ENCODE measurements at regions not wholly inside any gene's neighbourhood (a gene's known extent, or its start where the extent isn't known, plus 50 kb on each side); places are given as distances from the start of the nearest gene placed in this dataset.

GRCh38 chr18:5091741-5092140 lies 105.3 kb downstream of the AKAIN1 start:
- DNase-seq (ENCODE audit: low read depth in 2 of 2): no peak

DNA sequence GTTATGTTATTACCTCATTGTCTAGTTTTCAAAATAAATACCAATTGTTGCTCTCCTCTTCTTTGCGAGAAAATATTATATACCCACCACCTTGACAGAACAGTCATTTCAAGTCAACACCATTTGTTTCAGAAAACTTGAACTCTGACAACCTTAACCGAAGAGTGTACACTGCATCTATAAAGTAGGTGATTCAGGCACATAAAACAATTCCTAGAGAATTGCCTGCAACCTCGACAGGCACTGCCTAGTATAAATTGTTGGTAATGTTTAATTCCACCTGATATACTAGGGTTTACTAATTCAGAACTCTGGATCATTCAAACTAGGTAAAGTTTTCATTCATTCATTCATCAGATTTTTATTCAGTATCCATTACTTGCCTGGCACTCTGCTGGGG lies 121.8 kb downstream of the AKAIN1 start:
- DNase-seq (ENCODE audit: low read depth in 2 of 2): no peak

GRCh38 chr18:5073026-5073944 lies 123.8 kb downstream of the AKAIN1 start:
- no peak for DNase-seq (ENCODE audit: low read depth in 2 of 2)

DNA sequence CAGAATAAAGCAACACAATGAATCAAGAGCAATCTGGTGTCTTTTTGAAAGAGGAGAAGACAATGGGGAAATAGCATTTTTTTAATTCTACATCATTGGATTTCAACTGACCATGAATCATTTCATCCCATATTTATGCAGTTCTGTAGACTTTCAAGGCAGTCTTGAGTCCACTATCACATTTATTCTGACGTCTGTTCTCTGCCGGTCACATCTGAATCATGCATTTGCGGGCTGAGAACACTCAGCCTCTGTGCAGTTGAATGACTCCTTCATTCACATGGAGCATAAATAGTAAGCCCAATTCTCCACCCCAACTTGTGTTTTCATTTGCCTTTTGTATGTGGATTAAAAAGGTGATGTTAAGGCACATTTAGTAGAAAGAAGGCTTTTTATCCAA lies 128.2 kb downstream of the AKAIN1 start:
- no peak for DNase-seq (ENCODE audit: low read depth in 2 of 2)

- no peak for DNase-seq (ENCODE audit: low read depth in 2 of 2)
Measured at GRCh38 chr18:5066380-5066977, 130.6 kb downstream of the AKAIN1 start.

GRCh38 chr18:5065615-5066014 lies 131.4 kb downstream of the AKAIN1 start:
- DNase-seq (ENCODE audit: low read depth in 2 of 2): no peak

DNA sequence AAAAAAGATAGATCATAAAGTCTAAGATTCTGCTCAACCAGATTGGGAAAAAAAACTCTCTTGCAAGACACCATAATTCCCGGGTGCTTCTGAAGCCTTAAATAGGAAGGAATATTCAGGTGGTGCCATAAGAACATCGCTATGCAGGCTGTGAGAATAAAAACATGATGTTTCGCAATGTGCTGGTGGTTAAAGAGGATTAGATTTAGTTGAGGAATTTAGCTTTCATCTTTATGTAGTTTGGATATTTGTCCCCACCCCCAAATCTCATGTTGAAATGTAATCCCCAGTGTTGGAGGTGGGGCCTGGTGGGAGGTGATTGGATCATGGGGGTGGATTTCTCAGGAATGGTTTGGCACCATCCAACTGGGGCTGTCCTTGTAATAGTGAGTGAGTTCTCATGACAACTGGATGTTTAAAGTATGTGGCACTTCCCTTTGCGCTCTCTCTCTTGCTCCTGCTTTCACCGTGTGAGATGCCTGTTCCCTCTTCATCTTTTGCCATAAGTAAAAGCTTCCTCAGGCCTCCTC lies 132.2 kb downstream of the AKAIN1 start:
- DNase-seq (ENCODE audit: low read depth in 2 of 2): no peak

- DNase-seq (ENCODE audit: low read depth in 2 of 2): no peak
Measured at GRCh38 chr18:5061785-5062184, 135.3 kb downstream of the AKAIN1 start.

- no peak for DNase-seq (ENCODE audit: low read depth in 2 of 2)
Measured at GRCh38 chr18:5060543-5060942, 136.5 kb downstream of the AKAIN1 start.

- no peak for DNase-seq (ENCODE audit: low read depth in 2 of 2)
Measured at GRCh38 chr18:5059696-5060032, 137.4 kb downstream of the AKAIN1 start.

- DNase-seq (ENCODE audit: low read depth in 2 of 2): no peak
Measured at GRCh38 chr18:5058768-5059695, 138.0 kb downstream of the AKAIN1 start.

DNA sequence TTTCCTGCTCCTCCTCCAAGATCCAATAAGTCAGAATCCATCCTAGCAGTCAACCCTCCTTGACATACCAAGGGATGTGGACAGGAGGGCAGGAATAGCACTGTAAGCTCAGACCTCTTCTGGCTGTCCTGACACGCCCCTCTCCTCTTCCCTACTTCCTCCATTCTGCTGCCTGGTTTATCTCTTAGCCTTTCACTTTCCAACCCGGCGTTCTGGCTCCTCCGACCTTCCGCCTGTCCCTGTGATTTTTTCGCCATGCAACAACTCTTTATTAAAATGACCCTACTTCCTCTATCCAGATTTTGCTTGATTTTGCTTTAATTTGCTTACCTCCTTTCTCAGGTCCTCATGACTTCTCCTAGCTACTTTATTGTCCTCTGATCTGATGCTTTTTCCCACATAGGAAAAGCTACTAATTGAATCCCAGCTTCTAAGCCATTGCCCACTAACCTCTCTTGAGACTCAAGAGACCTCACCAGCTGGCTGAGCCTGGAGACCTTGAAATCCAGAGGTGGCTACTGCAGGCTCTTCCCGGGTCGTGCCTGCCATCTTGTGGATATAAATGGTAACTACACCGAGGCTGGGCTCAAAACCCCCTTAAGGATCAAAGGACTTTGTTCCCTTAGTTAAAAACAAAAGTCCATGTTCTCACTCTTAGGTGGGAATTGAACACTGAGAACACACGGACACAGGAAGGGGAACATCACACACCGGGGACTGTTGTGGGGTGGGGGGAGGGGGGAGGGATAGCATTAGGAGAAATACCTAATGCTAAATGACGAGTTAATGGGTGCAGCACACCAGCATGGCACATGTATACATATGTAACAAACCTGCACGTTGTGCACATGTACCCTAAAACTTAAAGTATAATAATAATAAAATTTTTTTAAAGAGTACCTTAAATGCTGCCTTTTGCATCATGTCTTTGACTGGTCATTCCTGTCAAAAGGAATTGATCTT lies 139.4 kb downstream of the AKAIN1 start:
- peak in 1 of 2 experiments; percentile 6 for DNase-seq (ENCODE audit: low read depth in 2 of 2)

DNA sequence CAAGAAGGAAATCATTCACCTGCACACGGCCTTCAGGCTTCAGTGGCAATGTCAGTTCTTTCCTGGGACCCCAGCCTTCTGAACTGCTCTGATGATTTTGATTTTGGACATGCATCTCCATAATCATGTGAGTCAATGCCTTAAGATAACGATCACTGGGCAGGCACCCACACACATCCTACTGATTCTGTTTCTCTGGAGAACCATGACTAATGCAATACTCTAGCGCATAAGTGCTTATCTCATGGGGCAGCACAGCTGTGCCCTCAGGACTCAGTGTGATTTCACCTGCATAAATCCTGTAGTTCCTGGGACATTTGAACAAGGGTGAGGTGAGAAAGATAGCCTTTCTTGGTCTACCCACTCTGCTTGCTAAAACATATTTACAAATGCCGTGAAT lies 144.6 kb downstream of the AKAIN1 start:
- DNase-seq (ENCODE audit: low read depth in 2 of 2): no peak

DNA sequence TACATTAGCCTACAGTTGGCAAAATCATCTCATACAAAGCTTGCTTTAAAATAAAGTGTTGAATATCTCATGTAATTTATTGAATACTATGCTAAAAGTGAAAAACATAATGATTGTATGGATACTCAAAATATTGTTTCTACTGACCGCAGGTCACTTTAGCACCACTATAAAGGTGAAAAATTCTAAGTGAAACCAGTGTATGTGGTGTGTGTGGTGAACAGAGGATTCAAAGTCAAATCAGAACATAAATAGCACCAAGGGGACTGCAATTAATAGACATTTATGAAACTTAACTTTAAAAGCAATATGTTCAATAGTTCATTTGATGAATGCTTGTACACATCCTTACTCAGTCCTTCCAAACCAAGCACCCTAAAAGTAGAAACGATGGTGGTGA lies 145.8 kb downstream of the AKAIN1 start:
- no peak for DNase-seq (ENCODE audit: low read depth in 2 of 2)

DNA sequence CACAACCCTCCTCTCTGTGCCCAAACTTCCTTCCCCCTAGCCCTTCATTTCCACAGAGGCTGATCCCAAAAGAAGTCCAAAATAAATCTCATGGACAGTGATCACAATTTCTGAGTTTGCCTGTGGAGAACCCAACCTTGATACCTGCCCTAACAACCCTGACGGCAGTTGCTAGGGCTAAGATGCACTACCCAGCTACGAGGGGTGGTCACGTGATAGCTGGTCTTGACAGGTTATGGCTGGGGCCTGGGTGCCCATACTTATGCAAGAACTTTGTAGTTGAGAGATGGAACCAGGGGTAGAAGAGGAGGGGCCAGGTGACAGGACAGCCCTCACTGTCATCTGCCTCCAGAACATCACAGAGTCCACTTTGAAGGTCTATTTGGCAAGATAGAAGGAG lies 147.9 kb downstream of the AKAIN1 start:
- no peak for DNase-seq (ENCODE audit: low read depth in 2 of 2)

DNA sequence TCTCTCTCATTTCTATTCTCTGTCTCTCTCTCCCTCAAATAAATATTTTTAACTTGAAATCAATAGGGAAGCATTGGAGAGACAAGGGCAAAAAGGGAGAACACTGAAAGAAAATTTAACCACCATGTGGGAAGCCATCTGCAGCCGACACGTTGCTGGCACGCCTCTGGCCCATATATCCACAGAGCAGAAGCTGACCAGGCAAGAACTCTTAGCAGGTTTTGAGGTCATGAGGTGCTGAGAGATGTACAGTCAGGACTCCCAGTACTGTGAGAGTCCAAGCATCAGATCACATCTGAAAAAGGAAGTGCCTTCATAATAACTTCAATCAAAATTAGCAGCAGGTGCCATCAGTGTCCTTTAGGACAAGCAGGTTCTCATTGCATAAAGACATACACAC lies 156.6 kb downstream of the AKAIN1 start:
- DNase-seq (ENCODE audit: low read depth in 2 of 2): no peak

GRCh38 chr18:5036523-5036922 lies 160.5 kb downstream of the AKAIN1 start:
- no peak for DNase-seq (ENCODE audit: low read depth in 2 of 2)

DNA sequence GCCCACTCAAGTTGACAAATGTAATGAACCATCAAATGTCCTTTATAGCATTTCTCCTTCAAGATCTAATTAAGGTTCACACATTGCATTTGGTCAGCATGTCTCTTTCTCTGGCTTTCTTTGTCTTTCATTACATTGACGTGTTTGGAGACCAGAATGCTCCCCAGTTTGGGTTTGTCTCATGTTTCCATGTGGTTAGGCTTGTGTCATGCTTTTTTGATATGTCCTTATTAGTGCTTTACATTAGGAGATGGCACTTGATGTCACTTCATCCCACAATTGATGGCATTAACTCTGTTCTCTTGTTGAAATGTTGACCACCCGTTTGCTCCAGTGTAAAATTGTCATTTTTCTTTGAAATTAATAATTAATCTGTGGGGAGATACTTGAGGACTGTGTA lies 165.8 kb downstream of the AKAIN1 start:
- no peak for DNase-seq (ENCODE audit: low read depth in 2 of 2)

- DNase-seq (ENCODE audit: low read depth in 2 of 2): no peak
Measured at GRCh38 chr18:5030636-5031035, 166.4 kb downstream of the AKAIN1 start.

DNA sequence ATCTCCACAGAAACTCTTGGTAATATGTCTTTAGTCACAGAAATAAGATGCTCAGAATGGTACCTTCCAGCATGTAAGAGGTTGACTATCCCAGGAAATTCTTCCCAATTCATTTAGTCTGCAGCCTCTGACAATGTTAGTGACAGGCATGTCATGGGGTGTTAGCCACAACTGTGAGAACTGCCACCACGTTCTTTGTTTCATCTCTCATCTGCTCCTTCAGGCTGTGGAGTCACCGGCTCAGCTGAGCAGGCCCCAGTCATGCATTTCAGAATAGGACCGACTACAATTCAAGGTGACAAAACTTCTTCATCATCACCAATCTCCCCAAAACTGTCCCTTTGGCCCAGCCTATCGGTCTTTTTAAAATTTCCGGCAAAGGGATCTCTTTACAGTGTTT lies 167.5 kb downstream of the AKAIN1 start:
- no peak for DNase-seq (ENCODE audit: low read depth in 2 of 2)

GRCh38 chr18:5024741-5025140 lies 172.3 kb downstream of the AKAIN1 start:
- DNase-seq (ENCODE audit: low read depth in 2 of 2): no peak
